ENCODE measurements at regions not wholly inside any gene's neighbourhood (a gene's known extent, or its start where the extent isn't known, plus 50 kb on each side); places are given as distances from the start of the nearest gene placed in this dataset.

GRCh38 chr12:88955531-88955930 is 375.3 kb upstream of the KITLG start:
- Histone ChIP-seq H3K27ac (no peak overlapping the region), H3K9me3 (no peaks in the 10 kb centered on the region), H3K4me3 (no peak overlapping the region), H3K27me3 (no peaks in the 10 kb centered on the region), H3K4me1 (ENCODE audit: insufficient read depth) (no peaks in the 10 kb centered on the region), H3K36me3 (no peaks in the 10 kb centered on the region)
- DNase-seq = no peak
- no peak for TF ChIP-seq CTCF (IDR thresholded peaks at IDR 0.05)
- intact Hi-C loops (cut with DNase I) = no loop called here
- 59 to 63% (median 61%) methylated on average over 5 of the region's 5 CpGs for WGBS, 3 donors

GRCh38 chr12:88953029-88953586 is 372.8 kb upstream of the KITLG start:
- H3K27ac ChIP-seq = no peak overlapping the region
- H3K9me3 ChIP-seq = no peaks in the 10 kb centered on the region
- intact Hi-C loops (cut with DNase I) = no loop called here
- no peak overlapping the region for H3K4me3 ChIP-seq
- no peaks in the 10 kb centered on the region for H3K27me3 ChIP-seq
- 89 to 91% (median 91%) methylated on average over 9 of the region's 9 CpGs for WGBS, 3 donors
- TF ChIP-seq POLR2A (IDR thresholded peaks at IDR 0.05) = no peak
- TF ChIP-seq CTCF (IDR thresholded peaks at IDR 0.05) = no peak
- no peak for TF ChIP-seq EP300 (IDR thresholded peaks at IDR 0.05)
- H3K4me1 ChIP-seq (ENCODE audit: insufficient read depth) = no peaks in the 10 kb centered on the region
- no peaks in the 10 kb centered on the region for H3K36me3 ChIP-seq
- DNase-seq = no peak

DNA sequence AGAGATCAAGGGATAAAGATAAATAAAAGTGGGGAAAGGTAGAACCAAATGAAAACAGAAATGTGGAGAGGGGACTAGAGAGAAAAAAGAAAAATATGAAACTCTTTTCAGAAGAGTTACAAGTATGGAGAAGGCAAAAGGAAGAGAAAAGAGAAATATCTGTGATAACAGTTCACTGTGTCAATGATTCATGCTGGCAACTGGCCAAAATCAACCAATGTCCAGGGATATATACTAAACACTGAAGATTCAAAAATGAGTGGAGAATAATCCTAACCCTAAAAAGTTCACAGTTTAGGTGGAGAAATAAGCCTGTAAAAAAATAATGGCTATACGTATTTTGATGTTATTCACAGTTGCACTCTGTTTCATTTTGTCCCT is 372.3 kb upstream of the KITLG start:
- DNase-seq = no peak
- WGBS, 3 donors = 95 to 98% (median 98%) methylated on average over 1 of the region's 1 CpG

GRCh38 chr12:88951860-88952561 is 371.7 kb upstream of the KITLG start:
- intact Hi-C loops (cut with DNase I) = no loop called here
- TF ChIP-seq EP300 (IDR thresholded peaks at IDR 0.05) (no peak), POLR2A (IDR thresholded peaks at IDR 0.05) (no peak), CTCF (IDR thresholded peaks at IDR 0.05) (no peak)
- Histone ChIP-seq H3K4me3 (no peak overlapping the region), H3K36me3 (no peaks in the 10 kb centered on the region), H3K27ac (no peak overlapping the region), H3K9me3 (no peaks in the 10 kb centered on the region), H3K4me1 (ENCODE audit: insufficient read depth) (no peaks in the 10 kb centered on the region), H3K27me3 (no peaks in the 10 kb centered on the region)
- 56 to 65% (median 64%) methylated on average over 2 of the region's 2 CpGs for WGBS, 3 donors
- DNase-seq = no peak

More for the DNA sequence above, 372.3 kb upstream of the KITLG start:
- no peaks in the 10 kb centered on the region for H3K4me1 ChIP-seq (ENCODE audit: insufficient read depth)
- TF ChIP-seq EP300 (IDR thresholded peaks at IDR 0.05) (no peak), POLR2A (IDR thresholded peaks at IDR 0.05) (no peak), CTCF (IDR thresholded peaks at IDR 0.05) (no peak)
- no peak overlapping the region for H3K4me3 ChIP-seq
- no peaks in the 10 kb centered on the region for H3K36me3 ChIP-seq
- no peaks in the 10 kb centered on the region for H3K27me3 ChIP-seq
- H3K27ac ChIP-seq = no peak overlapping the region
- no peaks in the 10 kb centered on the region for H3K9me3 ChIP-seq
- intact Hi-C loops (cut with DNase I) = no loop called here

Measured in ovary (tissue), 7 donors.